Skeletal muscle tissue (tissue), 3 donors: ENCODE measurements at regions not wholly inside any gene's neighbourhood (a gene's known extent, or its start where the extent isn't known, plus 50 kb on each side); places are given as distances from the start of the nearest gene placed in this dataset.
A peak's percentile ranks its signal among the peaks of the same experiment; 100 is the strongest.

Experiments used
- H3K27ac ChIP-seq: one replicate; pipeline ENCODE4 v1.7.0; 2013; ENCODE audit warnings: mild to moderate bottlenecking, low read depth, low read length, inconsistent platforms
- H3K27me3 ChIP-seq, 3 donors: one replicate each; pipeline ENCODE4 v1.7.0; 2013; ENCODE audit warnings: low read length in 3 of 3; ENCODE audit not compliant: control insufficient read depth in 3 of 3, insufficient read depth in 3 of 3
- H3K36me3 ChIP-seq, 3 donors: one replicate each; pipeline ENCODE4 v1.7.0; 2013; ENCODE audit warnings: low read length in 3 of 3; ENCODE audit not compliant: control insufficient read depth in 3 of 3, insufficient read depth in 3 of 3
- H3K4me1 ChIP-seq, 3 donors: one replicate each; pipeline ENCODE4 v1.7.0; 2013; ENCODE audit warnings: low read length in 3 of 3, mild to moderate bottlenecking in 3 of 3; ENCODE audit not compliant: control insufficient read depth in 3 of 3, insufficient read depth in 3 of 3
- H3K4me3 ChIP-seq, 3 donors: one replicate each; pipeline ENCODE4 v1.7.0; 2013; ENCODE audit warnings: low read length in 3 of 3
- H3K9ac ChIP-seq, 3 donors: one replicate each; pipeline ENCODE4 v1.7.0; 2013; ENCODE audit warnings: low read length in 3 of 3, mild to moderate bottlenecking in 3 of 3, moderate library complexity in 2 of 3, low read depth in 1 of 3
- H3K9me3 ChIP-seq, 3 donors: one replicate each; pipeline ENCODE4 v1.7.0; 2013; ENCODE audit warnings: low read length in 3 of 3; ENCODE audit not compliant: control insufficient read depth in 3 of 3
- donor health status: Osteomylitis.

DNA sequence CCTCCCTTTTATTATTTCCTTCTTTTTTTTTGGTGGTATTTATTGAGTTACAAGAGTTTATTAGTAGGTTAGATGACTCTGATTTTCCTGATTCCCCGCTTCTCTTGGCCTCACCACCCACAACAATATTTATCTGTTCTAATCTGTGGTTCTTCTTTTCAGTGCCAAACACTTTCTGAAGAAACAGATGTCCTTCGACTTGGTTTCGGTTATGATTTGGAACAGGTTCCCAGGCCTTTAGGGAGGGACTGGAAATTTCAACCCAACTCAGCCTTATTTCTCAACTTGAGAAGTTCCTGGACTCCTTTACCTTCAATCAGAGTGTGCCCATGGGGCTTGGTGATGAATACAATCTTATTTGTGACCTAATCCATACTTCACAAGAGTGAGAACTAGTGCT, 108.1 kb downstream of the UCHL1 start:
- no peaks in the 10 kb centered on the region for H3K27me3 ChIP-seq
- peak overlapping the region in 1 of 3 donors; percentile 62 for H3K9ac ChIP-seq
- H3K4me3 ChIP-seq = no peak overlapping the region
- peaks cover 0 to 2% (median 2%) of the 10 kb centered on the region in 3 donors for H3K36me3 ChIP-seq
- peaks cover 48 to 61% (median 58%) of the 10 kb centered on the region in 3 donors for H3K4me1 ChIP-seq
- no peaks in the 10 kb centered on the region for H3K9me3 ChIP-seq
- peak overlapping the region; percentile 74 for H3K27ac ChIP-seq

GRCh38 chr4:41365681-41366080, 109.0 kb downstream of the UCHL1 start:
- no peak overlapping the region for H3K4me3 ChIP-seq
- peaks cover 0 to 2% (median 2%) of the 10 kb centered on the region in 3 donors for H3K36me3 ChIP-seq
- H3K9ac ChIP-seq = no peak overlapping the region
- no peaks in the 10 kb centered on the region for H3K9me3 ChIP-seq
- peak overlapping the region; percentile 74 for H3K27ac ChIP-seq
- no peaks in the 10 kb centered on the region for H3K27me3 ChIP-seq
- H3K4me1 ChIP-seq = peaks cover 48 to 65% (median 64%) of the 10 kb centered on the region in 3 donors

GRCh38 chr4:41366911-41367517, 110.3 kb downstream of the UCHL1 start:
- peaks cover 52 to 72% (median 68%) of the 10 kb centered on the region in 3 donors for H3K4me1 ChIP-seq
- no peak overlapping the region for H3K9ac ChIP-seq
- H3K36me3 ChIP-seq = peaks cover 0 to 2% (median 2%) of the 10 kb centered on the region in 3 donors
- H3K27me3 ChIP-seq = no peaks in the 10 kb centered on the region
- H3K9me3 ChIP-seq = no peaks in the 10 kb centered on the region
- H3K4me3 ChIP-seq = peak overlapping the region in 1 of 3 donors; percentile 8
- peak overlapping the region; percentile 74 for H3K27ac ChIP-seq

DNA sequence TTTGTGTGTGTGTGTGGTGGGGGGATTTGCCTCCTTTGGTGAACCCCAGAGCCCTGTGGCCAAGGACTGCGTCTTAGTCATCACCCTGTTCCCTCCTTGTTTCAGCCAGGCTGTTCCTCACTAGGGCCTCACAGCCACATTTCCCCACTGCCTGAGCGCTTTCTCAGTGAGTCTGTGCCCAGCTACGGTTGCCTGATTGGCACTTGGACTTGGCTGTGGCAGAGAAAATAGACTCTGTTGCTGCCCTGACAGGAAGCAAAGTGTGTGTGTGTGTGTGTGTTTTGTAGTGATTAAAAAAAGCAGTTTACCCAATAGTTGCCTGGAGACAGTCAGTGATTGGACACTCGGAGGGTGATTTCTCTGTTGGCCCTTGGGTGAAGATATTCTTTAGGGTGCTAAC, 113.0 kb downstream of the UCHL1 start:
- H3K27me3 ChIP-seq = no peaks in the 10 kb centered on the region
- peak overlapping the region; percentile 89 for H3K27ac ChIP-seq
- no peaks in the 10 kb centered on the region for H3K9me3 ChIP-seq
- H3K4me1 ChIP-seq = peaks cover 52 to 79% (median 56%) of the 10 kb centered on the region in 3 donors
- peak overlapping the region in 2 of 3 donors; percentile 3 to 28 for H3K4me3 ChIP-seq
- H3K9ac ChIP-seq = peak overlapping the region; percentile 52 to 72 (median 69)
- peaks cover 0 to 2% (median 2%) of the 10 kb centered on the region in 3 donors for H3K36me3 ChIP-seq

DNA sequence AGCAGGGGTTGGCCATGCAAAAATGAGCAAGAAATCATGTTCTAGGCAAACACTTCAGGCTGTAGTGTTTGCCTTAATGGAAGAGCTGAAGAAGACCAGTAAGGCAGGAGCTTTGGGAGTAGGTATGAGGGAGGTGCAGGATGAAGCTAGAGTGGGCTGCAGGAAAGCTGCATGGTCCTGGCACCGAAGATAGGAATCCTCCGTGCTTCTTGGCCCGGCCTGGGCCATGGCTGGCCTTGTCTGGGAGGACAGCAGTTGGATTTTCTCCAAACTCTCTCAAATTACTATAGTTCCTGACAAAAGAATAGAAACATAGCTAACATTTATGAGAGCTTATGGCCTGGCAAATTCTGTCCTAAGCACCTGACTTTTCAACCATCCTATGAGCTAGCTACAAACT, 116.5 kb downstream of the UCHL1 start:
- H3K4me3 ChIP-seq = no peak overlapping the region
- no peaks in the 10 kb centered on the region for H3K36me3 ChIP-seq
- H3K9ac ChIP-seq = no peak overlapping the region
- peaks cover 66 to 77% (median 66%) of the 10 kb centered on the region in 3 donors for H3K4me1 ChIP-seq
- H3K9me3 ChIP-seq = no peaks in the 10 kb centered on the region
- no peaks in the 10 kb centered on the region for H3K27me3 ChIP-seq
- H3K27ac ChIP-seq = peak overlapping the region; percentile 26

- H3K9me3 ChIP-seq = no peaks in the 10 kb centered on the region
- peaks cover 53 to 67% (median 60%) of the 10 kb centered on the region in 3 donors for H3K4me1 ChIP-seq
- no peaks in the 10 kb centered on the region for H3K27me3 ChIP-seq
- no peak overlapping the region for H3K4me3 ChIP-seq
- H3K36me3 ChIP-seq = peaks cover 0 to 4% (median 4%) of the 10 kb centered on the region in 3 donors
- peak overlapping the region; percentile 79 for H3K27ac ChIP-seq
- H3K9ac ChIP-seq = no peak overlapping the region
Measured at GRCh38 chr4:41374490-41374889, 117.8 kb downstream of the UCHL1 start.

GRCh38 chr4:41375561-41375960, 118.8 kb downstream of the UCHL1 start:
- Histone ChIP-seq H3K36me3 (peaks cover 0 to 4% (median 4%) of the 10 kb centered on the region in 3 donors), H3K9ac (peak overlapping the region in 2 of 3 donors; percentile 42 to 60), H3K27ac (peak overlapping the region; percentile 79), H3K4me3 (peak overlapping the region in 1 of 3 donors; percentile 18), H3K27me3 (no peaks in the 10 kb centered on the region), H3K9me3 (no peaks in the 10 kb centered on the region), H3K4me1 (peaks cover 56 to 61% (median 60%) of the 10 kb centered on the region in 3 donors)

DNA sequence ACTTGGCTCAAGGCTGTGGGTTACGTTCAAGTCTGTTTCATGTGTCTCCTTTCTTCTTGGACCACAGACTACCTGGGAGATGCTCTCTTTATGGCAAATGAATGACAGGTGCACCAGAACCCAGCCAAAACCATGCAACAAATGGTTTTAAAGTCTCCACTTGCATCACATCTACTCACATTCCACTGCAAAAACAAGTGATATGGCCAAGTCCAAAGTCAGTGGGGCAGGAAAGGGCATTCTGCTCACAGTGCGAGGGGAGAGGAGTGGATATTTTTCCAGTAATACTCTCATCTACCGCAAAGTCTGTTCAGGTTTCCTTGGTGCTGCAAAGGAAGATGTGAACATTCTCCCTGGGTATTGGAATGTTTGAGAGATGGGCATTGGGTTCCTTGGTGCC, 120.5 kb downstream of the UCHL1 start:
- Histone ChIP-seq H3K27me3 (no peaks in the 10 kb centered on the region), H3K36me3 (peaks cover 0 to 4% (median 4%) of the 10 kb centered on the region in 3 donors), H3K4me3 (peak overlapping the region in 1 of 3 donors; percentile 30), H3K4me1 (peaks cover 58 to 63% (median 59%) of the 10 kb centered on the region in 3 donors), H3K27ac (no peak overlapping the region), H3K9me3 (no peaks in the 10 kb centered on the region), H3K9ac (peak overlapping the region in 1 of 3 donors; percentile 25)

DNA sequence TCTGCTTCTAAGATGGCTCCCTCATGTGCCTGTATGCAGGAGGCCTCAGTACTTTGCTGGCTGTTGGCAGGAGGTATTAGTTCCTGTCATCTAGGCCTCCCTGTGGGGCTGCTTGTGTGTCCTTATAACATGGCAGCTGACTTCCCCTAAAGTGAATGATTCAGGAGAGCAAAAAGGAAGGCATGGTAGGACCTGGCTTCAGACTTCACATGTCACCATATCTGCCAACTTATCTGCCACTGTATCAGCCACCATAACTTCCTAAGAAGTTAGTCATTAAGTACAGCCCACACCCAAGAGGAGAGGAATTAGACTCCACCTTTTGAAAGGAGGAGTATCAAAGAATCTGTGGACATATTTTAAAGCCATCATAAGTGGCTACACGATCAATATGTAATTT, 122.5 kb downstream of the UCHL1 start:
- Histone ChIP-seq H3K36me3 (peaks cover 0 to 4% (median 4%) of the 10 kb centered on the region in 3 donors), H3K9me3 (no peaks in the 10 kb centered on the region), H3K27ac (no peak overlapping the region), H3K27me3 (no peaks in the 10 kb centered on the region), H3K9ac (no peak overlapping the region), H3K4me3 (no peak overlapping the region), H3K4me1 (peaks cover 57 to 60% (median 60%) of the 10 kb centered on the region in 3 donors)

DNA sequence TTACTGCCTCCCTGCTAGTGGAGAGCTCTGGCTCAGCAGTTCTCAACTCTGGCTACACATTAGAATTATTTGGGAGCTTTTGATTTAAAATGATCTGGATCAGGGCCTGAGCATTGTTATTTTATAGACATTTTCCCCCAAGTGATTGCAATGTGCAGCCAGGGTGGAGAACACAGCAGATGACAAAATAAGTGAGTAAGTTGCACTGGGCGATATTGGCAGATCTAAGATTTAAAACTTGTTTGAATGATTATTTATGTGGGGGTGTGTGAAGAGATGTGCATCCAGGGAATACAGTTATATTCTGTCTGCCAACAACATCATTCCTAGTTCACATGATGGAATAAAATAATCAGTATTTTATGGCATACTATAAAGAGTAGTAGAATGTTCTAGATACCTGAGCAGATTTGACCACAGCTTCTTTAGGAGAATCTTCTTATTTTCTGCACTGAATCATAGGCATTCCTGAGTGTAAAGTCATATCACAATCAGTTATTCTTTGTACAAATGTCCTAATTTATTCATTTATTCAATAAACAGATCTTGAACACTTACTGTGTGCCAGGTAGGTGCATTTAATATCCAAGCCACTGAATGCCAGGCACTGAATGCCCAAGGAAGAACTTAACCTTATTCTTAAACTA, 123.9 kb downstream of the UCHL1 start:
- no peaks in the 10 kb centered on the region for H3K9me3 ChIP-seq
- no peak overlapping the region for H3K9ac ChIP-seq
- peaks cover 52 to 60% (median 57%) of the 10 kb centered on the region in 3 donors for H3K4me1 ChIP-seq
- H3K4me3 ChIP-seq = no peak overlapping the region
- H3K27me3 ChIP-seq = no peaks in the 10 kb centered on the region
- H3K27ac ChIP-seq = no peak overlapping the region
- H3K36me3 ChIP-seq = peaks cover 0 to 4% (median 4%) of the 10 kb centered on the region in 3 donors
